NCI-H2227 (cell line): ENCODE measurements at regions not wholly inside any gene's neighbourhood (a gene's known extent, or its start where the extent isn't known, plus 50 kb on each side); places are given as distances from the start of the nearest gene placed in this dataset.

Source experiments
- DNase-seq: peaks from one replicate; lab custom pipeline; 2025; ENCODE audit not compliant: unreplicated experiment; lab: John Stamatoyannopoulos, UW

DNA sequence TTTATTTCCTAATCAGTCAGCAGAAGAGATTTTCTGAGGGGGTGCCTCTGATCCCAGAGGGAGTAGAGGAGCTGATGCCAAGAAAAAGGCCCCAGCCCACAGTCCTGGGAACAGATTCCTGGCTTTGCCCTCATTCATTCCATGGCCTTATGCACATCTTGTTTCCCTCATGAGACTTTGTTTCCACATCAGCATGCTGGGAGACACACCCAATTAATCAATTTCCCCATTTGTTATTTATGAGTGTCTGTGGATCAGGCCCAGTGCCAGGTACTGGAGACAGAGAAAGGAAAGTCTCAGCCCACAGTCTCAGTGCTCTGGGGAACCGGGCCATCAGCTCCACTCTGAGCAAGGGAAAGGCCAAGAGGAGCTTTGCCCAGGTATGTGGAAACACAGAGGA lies 496.2 kb upstream of the ZMIZ1 start:
- no peak for DNase-seq

GRCh38 chr10:78574547-78574946 lies 494.2 kb upstream of the ZMIZ1 start:
- DNase-seq, result no peak

GRCh38 chr10:78575400-78575799 lies 493.4 kb upstream of the ZMIZ1 start:
- no peak for DNase-seq

DNA sequence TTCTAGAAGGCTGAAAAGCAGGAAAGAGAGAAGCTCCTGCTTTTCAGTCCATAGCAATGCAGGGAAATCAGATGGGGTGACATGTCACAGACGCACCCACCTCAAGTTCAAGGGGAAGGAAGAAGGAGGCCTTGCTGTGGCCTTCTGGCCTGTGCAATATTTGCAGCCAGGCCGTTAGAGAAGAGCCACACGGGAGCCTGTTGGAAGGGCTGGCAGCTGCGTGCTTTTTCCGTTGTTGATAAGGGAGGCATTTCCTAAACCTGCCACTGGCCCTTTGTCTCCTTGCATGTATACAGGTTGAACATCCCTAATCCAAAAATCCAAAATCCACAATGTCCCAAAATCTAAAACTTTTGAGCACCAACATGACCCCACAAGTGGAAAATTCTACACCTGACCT lies 492.5 kb upstream of the ZMIZ1 start:
- no peak for DNase-seq

DNA sequence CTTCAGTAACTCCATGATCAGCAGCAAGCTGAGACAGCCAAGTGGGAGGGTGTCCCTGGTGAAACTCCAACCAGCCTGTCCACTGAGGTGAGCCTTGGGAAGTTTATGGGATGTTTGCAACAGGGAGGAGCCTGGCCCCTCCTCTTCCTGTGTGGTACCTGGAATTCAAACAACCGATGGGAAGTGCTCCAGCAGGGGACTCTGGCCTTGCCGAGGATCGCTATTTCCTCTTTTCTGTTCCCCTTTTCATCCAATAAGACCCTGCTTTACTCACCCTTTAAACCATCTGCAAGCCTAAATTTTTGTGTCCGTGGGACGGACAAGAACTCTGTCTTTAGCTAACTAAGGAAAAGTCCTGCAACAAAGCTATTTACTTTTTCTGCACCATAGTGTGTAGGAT lies 491.1 kb upstream of the ZMIZ1 start:
- no peak for DNase-seq

DNA sequence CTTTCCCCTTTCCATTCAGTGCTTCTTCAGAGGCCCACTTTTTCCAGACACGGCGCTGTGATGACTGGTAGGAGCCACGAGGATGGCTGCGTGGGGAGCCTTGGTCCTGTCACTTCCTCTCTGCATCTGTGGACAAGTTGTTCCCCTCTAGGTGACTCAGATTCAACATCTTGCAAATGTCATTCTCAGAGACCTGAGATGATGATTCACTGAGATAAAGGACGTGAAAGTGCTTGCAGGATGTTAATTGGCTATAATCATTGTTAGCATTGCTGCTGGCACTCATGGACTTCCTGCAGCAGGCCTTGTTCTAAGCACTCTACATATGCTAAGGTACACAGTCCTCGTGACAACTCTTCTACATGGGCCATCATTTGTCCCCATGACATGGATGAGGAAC lies 489.8 kb upstream of the ZMIZ1 start:
- no peak for DNase-seq

GRCh38 chr10:78579576-78579975 lies 489.2 kb upstream of the ZMIZ1 start:
- DNase-seq, result no peak

DNA sequence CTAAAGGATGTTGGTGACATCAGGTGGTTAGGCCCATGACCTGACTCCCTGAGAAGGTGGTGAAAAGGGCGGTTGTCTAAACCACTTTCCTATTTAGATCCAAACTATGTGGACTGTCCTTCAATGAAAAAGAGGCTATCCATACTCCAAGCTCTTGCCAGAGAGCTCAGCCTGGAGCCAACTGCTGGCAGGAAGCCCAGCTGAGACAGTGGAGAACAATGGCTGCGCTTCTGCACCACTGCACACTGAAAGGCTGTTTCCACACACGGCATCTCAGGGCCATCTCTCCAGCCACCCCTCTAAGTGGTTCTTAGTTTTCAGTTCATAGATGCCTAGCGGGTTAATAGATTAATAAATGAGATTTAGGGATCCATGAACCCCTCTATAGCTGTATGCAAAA lies 488.8 kb upstream of the ZMIZ1 start:
- DNase-seq, result peak; percentile 2

- DNase-seq, result no peak
Measured at GRCh38 chr10:78581133-78581694, 487.6 kb upstream of the ZMIZ1 start.

- no peak for DNase-seq
Measured at GRCh38 chr10:78582540-78582939, 486.2 kb upstream of the ZMIZ1 start.

GRCh38 chr10:78584266-78584665 lies 484.5 kb upstream of the ZMIZ1 start:
- no peak for DNase-seq

DNA sequence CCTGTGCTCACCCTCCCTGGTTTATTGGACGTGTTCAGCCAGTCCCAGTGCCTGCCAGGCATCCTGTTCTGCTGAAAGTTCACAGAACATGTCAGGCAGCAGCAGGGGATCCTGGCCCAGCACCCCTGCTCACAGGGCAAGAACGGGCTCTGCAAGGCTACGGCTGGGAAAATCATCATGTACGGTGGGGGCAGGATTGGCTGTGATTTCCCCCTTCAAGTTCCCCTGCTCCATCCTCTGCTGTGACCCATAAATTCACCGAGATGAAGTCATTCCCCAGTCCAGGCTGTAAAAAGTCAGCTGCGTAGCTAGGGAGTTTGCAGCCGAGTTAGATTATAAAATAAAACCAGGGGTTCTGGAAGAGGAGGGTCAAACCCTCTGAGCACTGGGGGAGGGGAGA lies 484.1 kb upstream of the ZMIZ1 start:
- DNase-seq, result no peak

- DNase-seq, result no peak
Measured at GRCh38 chr10:78585952-78586351, 482.8 kb upstream of the ZMIZ1 start.

DNA sequence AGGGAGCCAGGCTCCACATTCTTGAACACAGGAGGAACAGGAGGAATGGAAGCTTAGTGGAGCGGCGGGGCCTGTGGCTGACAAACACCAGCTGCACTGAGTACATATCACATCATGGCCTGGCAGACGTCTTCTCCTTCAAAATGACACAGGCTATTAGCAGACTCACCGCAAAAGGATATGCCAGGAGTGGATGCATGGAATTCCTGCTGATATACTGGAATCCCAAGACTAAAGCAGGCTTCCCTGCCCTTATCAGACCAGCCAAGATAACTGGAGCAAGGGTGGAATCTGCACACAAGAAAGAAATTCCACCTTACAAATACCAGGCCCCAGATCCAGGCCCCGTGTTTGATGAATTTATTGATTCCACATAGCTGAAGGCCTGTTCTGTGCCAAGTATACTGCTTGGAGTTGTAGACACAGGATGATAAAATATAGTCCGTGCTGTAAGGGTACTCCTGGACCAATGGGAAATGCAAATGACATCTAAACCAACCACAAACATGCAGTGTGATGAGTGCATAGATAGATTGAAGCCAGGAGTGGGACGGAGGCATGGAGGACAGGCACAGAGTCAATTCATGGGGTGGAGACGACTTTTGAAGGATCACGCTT lies 480.5 kb upstream of the ZMIZ1 start:
- no peak for DNase-seq

- no peak for DNase-seq
Measured at GRCh38 chr10:78589687-78590086, 479.1 kb upstream of the ZMIZ1 start.

DNA sequence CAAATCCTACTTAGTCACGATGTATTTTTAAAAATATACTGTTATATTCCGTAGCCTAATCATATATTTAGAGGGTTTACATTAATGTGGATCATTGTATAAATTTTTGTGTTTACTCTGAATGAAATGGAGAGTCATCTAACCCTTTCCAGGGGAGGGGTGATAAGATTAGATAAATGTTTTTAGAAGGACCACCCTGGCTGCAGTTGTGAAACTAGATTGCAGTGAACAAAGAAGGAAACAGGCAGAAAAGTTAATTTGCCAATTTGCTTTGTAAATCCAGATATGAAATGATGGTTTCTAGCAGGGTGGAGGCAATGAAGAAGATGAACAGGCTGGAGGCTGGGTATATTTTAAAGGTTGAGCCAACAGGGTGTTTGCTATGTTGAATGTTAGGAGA lies 477.7 kb upstream of the ZMIZ1 start:
- no peak for DNase-seq

- no peak for DNase-seq
Measured at GRCh38 chr10:78594559-78595268, 474.1 kb upstream of the ZMIZ1 start.

DNA sequence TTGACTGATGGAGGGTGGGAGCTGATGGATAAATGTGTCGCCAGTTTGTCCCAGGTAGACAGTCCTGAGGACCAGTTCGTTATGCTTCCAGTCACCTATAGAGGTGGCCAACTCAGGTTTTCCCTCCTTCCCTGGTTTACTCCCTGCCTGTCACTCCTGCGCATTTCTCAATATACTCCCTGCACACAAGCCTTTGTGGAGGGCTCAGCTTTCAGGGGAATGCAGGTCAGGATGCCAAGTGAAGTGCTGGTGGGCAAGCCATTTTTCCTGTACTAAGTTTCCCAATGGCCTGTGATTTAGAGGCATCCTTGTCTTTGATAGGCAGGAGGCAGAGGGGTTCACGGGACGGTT lies 473.5 kb upstream of the ZMIZ1 start:
- no peak for DNase-seq

DNA sequence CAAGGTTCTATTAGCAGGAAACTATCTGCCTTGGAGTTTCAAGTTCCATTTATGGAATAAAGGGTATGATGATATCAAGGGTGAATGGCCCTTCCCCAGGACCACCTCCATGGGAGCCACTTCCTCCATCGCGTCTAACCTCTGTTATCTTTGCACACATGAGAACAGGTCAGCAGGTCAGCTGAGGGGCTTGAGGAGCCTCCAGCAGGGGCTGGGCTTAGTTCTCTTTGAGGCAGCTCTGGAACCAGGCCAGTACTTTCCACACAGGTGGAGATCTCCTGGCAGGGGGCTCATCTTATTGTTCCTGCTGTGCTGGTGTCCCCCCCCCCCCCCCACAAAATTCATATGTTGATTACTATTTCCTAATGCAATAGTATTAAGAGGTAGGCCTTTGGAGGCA lies 472.2 kb upstream of the ZMIZ1 start:
- DNase-seq, result no peak

- no peak for DNase-seq
Measured at GRCh38 chr10:78597796-78598555, 470.8 kb upstream of the ZMIZ1 start.

DNA sequence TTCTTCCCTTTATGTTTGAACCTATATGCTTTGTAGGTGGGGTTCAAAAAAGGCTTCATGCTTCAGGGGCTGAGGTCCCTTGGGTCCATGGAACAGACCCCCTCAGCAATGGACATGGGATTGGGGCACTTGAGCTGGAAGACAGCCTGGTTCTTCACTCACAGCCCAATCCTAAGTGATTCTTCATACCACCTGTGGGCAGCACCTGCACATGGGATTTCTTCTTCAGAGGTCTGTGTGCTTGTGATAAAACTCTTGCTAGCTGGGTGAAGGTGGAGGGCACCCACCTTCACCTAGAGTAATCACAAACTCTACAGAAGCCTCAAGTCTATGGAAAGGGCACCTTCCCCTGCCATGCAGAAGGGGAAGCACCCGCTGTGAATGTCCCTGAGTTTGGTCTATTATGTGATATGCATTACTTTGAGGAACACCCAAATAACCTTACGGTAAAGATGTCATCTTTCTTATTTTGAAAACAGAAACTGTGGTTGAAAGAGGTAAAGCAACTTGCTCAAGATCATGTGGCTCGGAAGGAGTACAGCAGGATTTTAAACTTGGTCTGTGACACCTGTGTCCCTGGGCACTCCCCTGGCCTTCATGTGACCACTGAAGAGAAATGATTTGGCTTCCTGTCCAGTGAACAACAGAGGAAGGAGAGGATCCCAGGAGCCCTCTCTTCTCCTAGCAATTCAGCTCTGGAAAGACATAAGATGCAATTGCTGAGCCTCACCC lies 469.5 kb upstream of the ZMIZ1 start:
- no peak for DNase-seq
